Umbilical cord (tissue), 1 donor: ENCODE measurements at regions not wholly inside any gene's neighbourhood (a gene's known extent, or its start where the extent isn't known, plus 50 kb on each side); places are given as distances from the start of the nearest gene placed in this dataset.
"Not testable (repeated sequence)": the region's sequence is repeated elsewhere in the genome, so short reads cannot be mapped to it uniquely, and the experiment has no call there.

Source experiments
- DNase-seq: peaks from one replicate; pipeline ENCODE4 v3.0.0-alpha.2; 2015; ENCODE audit warnings: low spot score

GRCh38 chrX:67475259-67475658 lies 68.6 kb upstream of the AR start:
- not testable (repeated sequence) for DNase-seq

- no peak for DNase-seq
Measured at GRCh38 chrX:67480789-67481188, 63.0 kb upstream of the AR start.
